Spleen (tissue), 11 donors: ENCODE measurements at regions not wholly inside any gene's neighbourhood (a gene's known extent, or its start where the extent isn't known, plus 50 kb on each side); places are given as distances from the start of the nearest gene placed in this dataset.

Experiments
- DNase-seq: peaks from one replicate; pipeline ENCODE4 v3.0.0-alpha.2; 2020
- H3K27ac ChIP-seq, 8 donors: fragments of 200-600 bp; sonication (generic) in 7 of 8; 1 replicate in 4 of 8; 2 replicates in 4 of 8; pipeline versions ENCODE4 v1.5.0 to v1.8.0; 2016 to 2021; ENCODE audit warnings: inconsistent platforms in 4 of 8, mild to moderate bottlenecking in 4 of 8, moderate library complexity in 1 of 8
- H3K27me3 ChIP-seq, 7 donors: fragments of 200-600 bp; sonication (generic) in 6 of 7; replicated peaks in 1 of 7; 1 replicate in 4 of 7; 2 replicates in 3 of 7; pipeline versions ENCODE4 v1.5.0 to v1.8.0; 2016 to 2021; ENCODE audit warnings: inconsistent platforms in 3 of 7, mild to moderate bottlenecking in 1 of 7
- H3K36me3 ChIP-seq, 6 donors: fragments of 200-600 bp; sonication (generic) in 5 of 6; 1 replicate in 4 of 6; 2 replicates in 2 of 6; pipeline versions ENCODE4 v1.5.0 to v1.8.0; 2016 to 2021; ENCODE audit warnings: inconsistent platforms in 2 of 6
- H3K4me1 ChIP-seq, 6 donors: fragments of 200-600 bp; sonication (generic) in 5 of 6; 1 replicate in 3 of 6; 2 replicates in 3 of 6; pipeline versions ENCODE4 v1.5.0 to v1.8.0; 2016 to 2021; ENCODE audit warnings: inconsistent platforms in 3 of 6
- H3K4me3 ChIP-seq, 8 donors: fragments of 200-600 bp; sonication (generic) in 7 of 8; 1 replicate in 4 of 8; 2 replicates in 4 of 8; pipeline versions ENCODE4 v1.5.0 to v1.8.0; 2016 to 2021; ENCODE audit warnings: inconsistent platforms in 4 of 8, mild to moderate bottlenecking in 4 of 8, moderate library complexity in 2 of 8
- H3K9me3 ChIP-seq, 8 donors: fragments of 200-600 bp; sonication (generic) in 7 of 8; 1 replicate in 4 of 8; 2 replicates in 4 of 8; pipeline versions ENCODE4 v1.5.0 to v1.8.0; 2016 to 2021; ENCODE audit warnings: inconsistent platforms in 4 of 8
- CTCF ChIP-seq, 11 experiments: fragments of 200-600 bp in 7 of 11; fragments of 450-650 bp in 4 of 11; sonication (generic) in 4 of 11; IDR thresholded peaks in 8 of 11; conservative IDR thresholded peaks in 3 of 11; 1 replicate in 7 of 11; 2 replicates in 4 of 11; pipeline versions ENCODE4 v1.4.0 to v1.8.0; 2016 to 2021; ENCODE audit warnings: antibody characterized with exemption in 11 of 11, inconsistent platforms in 4 of 11, mild to moderate bottlenecking in 1 of 11
- POLR2A ChIP-seq, 3 donors: fragments of 450-650 bp; IDR thresholded peaks; one replicate each; pipeline ENCODE4 v1.5.1; 2017; ENCODE audit warnings: antibody characterized with exemption in 3 of 3, mild to moderate bottlenecking in 1 of 3
- POLR2AphosphoS5 ChIP-seq, 3 donors: sonication (generic); formaldehyde crosslinking; IDR thresholded peaks; one replicate each; pipeline ENCODE4 v1.5.1; 2017; ENCODE audit warnings: antibody characterized with exemption in 3 of 3
- whole genome bisulfite sequencing, 5 donors: extraction: QIAGEN DNeasy Blood & Tissue Kit in 3 of 5; methylation state at CpG; one replicate each; pipeline versions ENCODE4 v1.1.5 to v1.1.7; 2013 to 2018; 5-methylcytosine and 5-hydroxymethylcytosine counted together
- intact Hi-C: fragments of 100-400 bp; cut with DNase I; formaldehyde crosslinking; loops from one replicate; pipeline ENCODE4 v1.15.0; 2023; ENCODE audit warnings: low total_unique reads
- donor health status: healthy with polysubstance abuse.
- donor health status: DM: no; HTN: no; CAD: no; lungs with moderate emphysema.
- donor health status: DM: no; HTN: no; CAD: no.
- donor health status: Bipolar disorder and iron deficiency.
- donor health status: healthy.
- donor health status: DM: no; HTN: no; CAD: no.
- donor health status: DM: yes; HTN: yes; CAD: no.

GRCh38 chr13:103692442-103692841, 626.2 kb upstream of the SLC10A2 start:
- H3K4me1 ChIP-seq, result no peaks in the 10 kb centered on the region
- intact Hi-C loops, result no loop called here
- no peak overlapping the region for H3K27ac ChIP-seq
- WGBS, 5 donors, result 90 to 95% (median 93%) methylated on average over 4 of the region's 4 CpGs
- TF ChIP-seq CTCF (IDR thresholded peaks at IDR 0.05 in 8 of 11, conservative IDR thresholded peaks at IDR 0.05 in 3 of 11) (no peak), POLR2AphosphoS5 (IDR thresholded peaks at IDR 0.05) (no peak), POLR2A (IDR thresholded peaks at IDR 0.05) (no peak)
- H3K4me3 ChIP-seq, result no peak overlapping the region
- no peaks in the 10 kb centered on the region for H3K36me3 ChIP-seq
- DNase-seq, result no peak
- no peaks in the 10 kb centered on the region for H3K9me3 ChIP-seq
- no peaks in the 10 kb centered on the region for H3K27me3 ChIP-seq

- Histone ChIP-seq H3K9me3 (no peaks in the 10 kb centered on the region), H3K4me1 (no peaks in the 10 kb centered on the region), H3K27ac (no peak overlapping the region), H3K27me3 (no peaks in the 10 kb centered on the region), H3K4me3 (no peak overlapping the region), H3K36me3 (no peaks in the 10 kb centered on the region)
- intact Hi-C loops, result no loop called here
- DNase-seq, result no peak
- no peak for TF ChIP-seq CTCF (IDR thresholded peaks at IDR 0.05 in 8 of 11, conservative IDR thresholded peaks at IDR 0.05 in 3 of 11)
- no peak for TF ChIP-seq POLR2A (IDR thresholded peaks at IDR 0.05)
- no peak for TF ChIP-seq POLR2AphosphoS5 (IDR thresholded peaks at IDR 0.05)
Measured at GRCh38 chr13:103676329-103676728, 610.1 kb upstream of the SLC10A2 start.

GRCh38 chr13:103671547-103671946, 605.3 kb upstream of the SLC10A2 start:
- Histone ChIP-seq H3K27me3 (no peaks in the 10 kb centered on the region), H3K4me1 (no peaks in the 10 kb centered on the region), H3K36me3 (no peaks in the 10 kb centered on the region), H3K4me3 (no peak overlapping the region), H3K9me3 (no peaks in the 10 kb centered on the region), H3K27ac (no peak overlapping the region)
- TF ChIP-seq CTCF (IDR thresholded peaks at IDR 0.05 in 8 of 11, conservative IDR thresholded peaks at IDR 0.05 in 3 of 11) (no peak), POLR2AphosphoS5 (IDR thresholded peaks at IDR 0.05) (no peak), POLR2A (IDR thresholded peaks at IDR 0.05) (no peak)
- intact Hi-C loops, result no loop called here
- WGBS, 5 donors, result 89 to 95% (median 93%) methylated on average over 5 of the region's 5 CpGs
- DNase-seq, result no peak

GRCh38 chr13:103663996-103664395, 597.8 kb upstream of the SLC10A2 start:
- Histone ChIP-seq H3K4me1 (no peaks in the 10 kb centered on the region), H3K27me3 (no peaks in the 10 kb centered on the region), H3K36me3 (no peaks in the 10 kb centered on the region), H3K27ac (no peak overlapping the region), H3K9me3 (no peaks in the 10 kb centered on the region), H3K4me3 (no peak overlapping the region)
- intact Hi-C loops, result no loop called here
- no peak for DNase-seq
- WGBS, 5 donors, result 85 to 96% (median 87%) methylated on average over 4 of the region's 4 CpGs
- no peak for TF ChIP-seq CTCF (IDR thresholded peaks at IDR 0.05 in 8 of 11, conservative IDR thresholded peaks at IDR 0.05 in 3 of 11)
- TF ChIP-seq POLR2AphosphoS5 (IDR thresholded peaks at IDR 0.05), result no peak
- no peak for TF ChIP-seq POLR2A (IDR thresholded peaks at IDR 0.05)
